ENCODE measurements at regions not wholly inside any gene's neighbourhood (a gene's known extent, or its start where the extent isn't known, plus 50 kb on each side); places are given as distances from the start of the nearest gene placed in this dataset.

DNA sequence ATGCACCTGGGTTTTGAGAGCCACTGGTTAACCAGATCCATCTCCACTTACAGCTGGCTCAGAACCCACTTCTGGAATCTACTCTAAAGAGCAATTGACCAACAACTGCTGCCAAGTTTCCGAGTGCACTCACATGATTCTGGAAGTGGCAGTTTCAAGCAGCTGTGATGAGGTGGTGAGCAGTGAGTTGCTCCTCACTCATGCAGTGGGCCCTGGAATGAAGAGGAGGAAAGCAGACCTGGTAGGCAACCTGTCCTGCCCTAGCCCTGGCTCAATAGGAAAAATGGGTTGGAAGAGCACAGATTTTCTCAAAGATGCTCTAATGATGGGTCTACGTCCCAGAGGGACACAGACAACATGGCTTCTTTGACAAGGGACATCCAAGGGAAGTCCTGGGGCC, 70.7 kb upstream of the NPY start:
- Histone ChIP-seq H3K27me3 (replicated peaks; ENCODE audit: insufficient read depth) (no peaks in the 10 kb centered on the region), H3K36me3 (ENCODE audit: low read depth) (no peaks in the 10 kb centered on the region), H4K20me1 (ENCODE audit: insufficient read depth) (no peaks in the 10 kb centered on the region), H2AFZ (no peak overlapping the region), H3K79me2 (ENCODE audit: insufficient read depth) (no peaks in the 10 kb centered on the region), H3K27ac (no peak overlapping the region), H3K9me3 (ENCODE audit: low read depth) (no peaks in the 10 kb centered on the region), H3K4me2 (ENCODE audit: unreplicated experiment) (no peak overlapping the region), H3K9me2 (ENCODE audit: insufficient read depth) (no peaks in the 10 kb centered on the region), H3F3A (ENCODE audit: insufficient read depth) (no peaks in the 10 kb centered on the region), H3K4me1 (ENCODE audit: insufficient read depth) (no peaks in the 10 kb centered on the region), H3K9ac (no peak overlapping the region), H3K4me3 (no peak overlapping the region)
- 20 to 28% methylated on average over 2 of the region's 2 CpGs for WGBS, 2 experiments (ENCODE audit: low coverage in 1 of 2, low lambda C conversion rate in 2 of 2, missing lambda C conversion rate in 2 of 2)
- TF ChIP-seq EZH2phosphoT487 (IDR thresholded peaks at IDR 0.05; ENCODE audit: insufficient read depth, low read depth): no peak
- TF ChIP-seq EZH2 (IDR thresholded peaks at IDR 0.05; ENCODE audit: insufficient read depth, poor library complexity, severe bottlenecking): no peak
- in situ Hi-C loops (cut with MboI): no loop called here
- DNase-seq: no peak

DNA sequence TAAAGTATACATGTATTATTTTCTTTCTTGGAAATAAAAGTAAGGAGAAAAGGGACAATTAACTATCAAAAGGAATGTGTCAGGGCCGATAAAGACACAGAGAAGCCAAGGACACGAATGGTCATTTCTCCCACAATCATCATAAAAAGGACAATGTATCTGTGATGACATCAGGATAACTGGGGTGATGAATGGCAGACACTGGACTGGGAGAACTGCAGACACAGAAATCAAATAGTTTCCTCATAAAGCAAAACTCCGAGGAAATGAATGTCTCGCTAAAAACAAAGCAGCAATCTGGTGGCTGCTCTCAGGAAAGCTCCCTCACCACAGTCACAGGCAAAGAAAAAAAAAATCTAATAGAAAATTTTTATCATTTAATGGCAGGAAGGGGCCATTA, 69.3 kb upstream of the NPY start:
- no peaks in the 10 kb centered on the region for H3K9me3 ChIP-seq (ENCODE audit: low read depth)
- H3F3A ChIP-seq (ENCODE audit: insufficient read depth): no peaks in the 10 kb centered on the region
- H3K9me2 ChIP-seq (ENCODE audit: insufficient read depth): no peaks in the 10 kb centered on the region
- no peaks in the 10 kb centered on the region for H3K79me2 ChIP-seq (ENCODE audit: insufficient read depth)
- no peak overlapping the region for H3K4me3 ChIP-seq
- no peak overlapping the region for H2AFZ ChIP-seq
- no peaks in the 10 kb centered on the region for H3K4me1 ChIP-seq (ENCODE audit: insufficient read depth)
- no peaks in the 10 kb centered on the region for H3K27me3 ChIP-seq (replicated peaks; ENCODE audit: insufficient read depth)
- in situ Hi-C loops (cut with MboI): no loop called here
- 8 to 21% methylated on average over 4 of the region's 4 CpGs for WGBS, 2 experiments (ENCODE audit: low coverage in 1 of 2, low lambda C conversion rate in 2 of 2, missing lambda C conversion rate in 2 of 2)
- H3K4me2 ChIP-seq (ENCODE audit: unreplicated experiment): no peak overlapping the region
- no peaks in the 10 kb centered on the region for H4K20me1 ChIP-seq (ENCODE audit: insufficient read depth)
- DNase-seq: no peak
- TF ChIP-seq EZH2 (IDR thresholded peaks at IDR 0.05; ENCODE audit: insufficient read depth, poor library complexity, severe bottlenecking): no peak
- no peak for TF ChIP-seq EZH2phosphoT487 (IDR thresholded peaks at IDR 0.05; ENCODE audit: insufficient read depth, low read depth)
- no peaks in the 10 kb centered on the region for H3K36me3 ChIP-seq (ENCODE audit: low read depth)
- no peak overlapping the region for H3K9ac ChIP-seq
- H3K27ac ChIP-seq: no peak overlapping the region

DNA sequence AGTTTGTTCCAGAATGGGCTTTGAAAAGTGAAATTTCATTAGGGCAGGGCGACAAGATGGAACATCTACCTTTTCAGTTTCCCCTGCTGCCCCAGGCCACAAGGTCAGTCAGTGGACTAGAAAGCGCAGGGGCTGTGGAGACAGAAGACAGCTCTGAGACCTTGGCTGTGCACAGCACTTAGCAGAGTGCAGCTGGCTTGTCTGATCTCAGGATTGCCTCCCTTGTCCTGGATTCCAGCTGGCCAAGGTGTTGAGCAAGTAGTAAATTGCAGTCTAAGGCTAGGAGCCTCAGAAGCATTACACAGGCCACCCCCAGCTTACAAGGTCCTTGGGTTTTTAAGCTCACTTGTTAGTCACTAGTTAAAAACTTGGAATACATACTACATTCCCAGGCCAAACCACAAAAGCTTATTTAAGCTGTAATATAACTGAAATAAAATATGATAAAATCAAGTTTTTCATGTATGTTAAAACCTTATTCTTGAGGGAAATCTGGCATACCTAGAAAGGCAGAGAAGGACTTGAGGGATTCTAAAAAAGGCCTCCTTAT, 67.3 kb upstream of the NPY start:
- Histone ChIP-seq H3K79me2 (ENCODE audit: insufficient read depth) (no peaks in the 10 kb centered on the region), H3K9me3 (ENCODE audit: low read depth) (no peaks in the 10 kb centered on the region), H2AFZ (no peak overlapping the region), H3K9me2 (ENCODE audit: insufficient read depth) (no peaks in the 10 kb centered on the region), H3K27ac (no peak overlapping the region), H3K4me2 (ENCODE audit: unreplicated experiment) (no peak overlapping the region), H4K20me1 (ENCODE audit: insufficient read depth) (no peaks in the 10 kb centered on the region), H3F3A (ENCODE audit: insufficient read depth) (no peaks in the 10 kb centered on the region), H3K4me3 (no peak overlapping the region), H3K9ac (no peak overlapping the region), H3K27me3 (replicated peaks; ENCODE audit: insufficient read depth) (no peaks in the 10 kb centered on the region), H3K36me3 (ENCODE audit: low read depth) (no peaks in the 10 kb centered on the region), H3K4me1 (ENCODE audit: insufficient read depth) (no peaks in the 10 kb centered on the region)
- TF ChIP-seq EZH2 (IDR thresholded peaks at IDR 0.05; ENCODE audit: insufficient read depth, poor library complexity, severe bottlenecking) (no peak), EZH2phosphoT487 (IDR thresholded peaks at IDR 0.05; ENCODE audit: insufficient read depth, low read depth) (no peak)
- WGBS, 2 experiments (ENCODE audit: low coverage in 1 of 2, low lambda C conversion rate in 2 of 2, missing lambda C conversion rate in 2 of 2): 80 to 86% methylated on average over 2 of the region's 2 CpGs
- DNase-seq: peak; percentile 45
- in situ Hi-C loops (cut with MboI): no loop called here

DNA sequence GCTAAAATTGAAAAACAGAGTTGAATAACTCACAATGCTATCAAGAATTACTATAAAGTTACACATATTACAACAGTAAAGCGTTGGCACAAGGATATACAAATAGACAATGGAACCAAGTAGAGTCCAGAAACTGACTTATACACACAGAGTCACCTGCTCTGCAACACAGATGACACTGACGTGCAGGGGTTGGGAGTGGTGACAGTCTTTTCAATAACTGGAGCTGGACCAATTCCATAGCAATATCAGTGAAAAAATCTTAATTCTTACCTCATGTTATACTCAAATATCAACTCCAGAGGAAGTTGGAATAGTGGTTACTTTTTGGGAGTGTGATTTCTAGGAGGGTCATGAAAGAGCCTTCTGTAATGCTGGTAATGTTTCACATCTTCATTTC, 62.5 kb upstream of the NPY start:
- no peak overlapping the region for H3K27ac ChIP-seq
- WGBS, 2 experiments (ENCODE audit: low coverage in 1 of 2, low lambda C conversion rate in 2 of 2, missing lambda C conversion rate in 2 of 2): 20% methylated on average over 2 of the region's 2 CpGs
- in situ Hi-C loops (cut with MboI): no loop called here

DNA sequence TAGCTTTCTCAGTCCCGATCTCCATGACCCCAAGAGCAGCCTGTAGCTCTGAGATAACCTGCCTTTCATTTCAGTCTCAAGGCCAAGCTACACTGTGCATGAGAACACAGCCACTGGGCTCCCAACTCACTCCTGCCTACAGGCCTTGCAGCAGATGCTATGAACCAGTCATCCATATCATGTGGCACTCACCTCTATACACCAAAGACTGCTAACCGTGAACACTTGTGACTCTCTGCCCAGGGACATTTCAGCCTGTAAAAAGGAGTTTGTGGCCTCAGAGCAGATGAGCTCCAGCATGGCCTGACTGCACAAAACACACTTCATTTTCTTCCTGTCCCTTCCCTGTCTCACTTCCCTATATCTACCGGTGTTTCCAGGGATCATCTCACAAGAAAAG, 56.9 kb upstream of the NPY start:
- in situ Hi-C loops (cut with MboI): no loop called here

More for the DNA sequence above, 62.5 kb upstream of the NPY start:
- DNase-seq: no peak
- Histone ChIP-seq H3K4me3 (no peak overlapping the region), H3K9me2 (ENCODE audit: insufficient read depth) (no peaks in the 10 kb centered on the region), H3K9ac (no peak overlapping the region), H3K36me3 (ENCODE audit: low read depth) (no peaks in the 10 kb centered on the region), H3K79me2 (ENCODE audit: insufficient read depth) (no peaks in the 10 kb centered on the region), H4K20me1 (ENCODE audit: insufficient read depth) (no peaks in the 10 kb centered on the region), H3K4me2 (ENCODE audit: unreplicated experiment) (no peak overlapping the region), H3K27me3 (replicated peaks; ENCODE audit: insufficient read depth) (no peaks in the 10 kb centered on the region), H3K4me1 (ENCODE audit: insufficient read depth) (no peaks in the 10 kb centered on the region), H2AFZ (no peak overlapping the region), H3F3A (ENCODE audit: insufficient read depth) (no peaks in the 10 kb centered on the region), H3K9me3 (ENCODE audit: low read depth) (no peaks in the 10 kb centered on the region)
- no peak for TF ChIP-seq EZH2 (IDR thresholded peaks at IDR 0.05; ENCODE audit: insufficient read depth, poor library complexity, severe bottlenecking)
- TF ChIP-seq EZH2phosphoT487 (IDR thresholded peaks at IDR 0.05; ENCODE audit: insufficient read depth, low read depth): no peak

More for the DNA sequence above, 56.9 kb upstream of the NPY start:
- no peak for DNase-seq
- no peak overlapping the region for H2AFZ ChIP-seq
- H3K4me2 ChIP-seq (ENCODE audit: unreplicated experiment): no peak overlapping the region
- WGBS, 2 experiments (ENCODE audit: low coverage in 1 of 2, low lambda C conversion rate in 2 of 2, missing lambda C conversion rate in 2 of 2): 25 to 26% methylated on average over 3 of the region's 3 CpGs
- no peaks in the 10 kb centered on the region for H3K36me3 ChIP-seq (ENCODE audit: low read depth)
- H3K79me2 ChIP-seq (ENCODE audit: insufficient read depth): no peaks in the 10 kb centered on the region
- TF ChIP-seq EZH2 (IDR thresholded peaks at IDR 0.05; ENCODE audit: insufficient read depth, poor library complexity, severe bottlenecking) (no peak), EZH2phosphoT487 (IDR thresholded peaks at IDR 0.05; ENCODE audit: insufficient read depth, low read depth) (no peak)
- no peak overlapping the region for H3K9ac ChIP-seq
- H3K27ac ChIP-seq: no peak overlapping the region
- H3K9me3 ChIP-seq (ENCODE audit: low read depth): no peaks in the 10 kb centered on the region
- no peak overlapping the region for H3K4me3 ChIP-seq
- no peaks in the 10 kb centered on the region for H4K20me1 ChIP-seq (ENCODE audit: insufficient read depth)
- no peaks in the 10 kb centered on the region for H3K27me3 ChIP-seq (replicated peaks; ENCODE audit: insufficient read depth)
- no peaks in the 10 kb centered on the region for H3K9me2 ChIP-seq (ENCODE audit: insufficient read depth)
- H3F3A ChIP-seq (ENCODE audit: insufficient read depth): no peaks in the 10 kb centered on the region
- H3K4me1 ChIP-seq (ENCODE audit: insufficient read depth): no peaks in the 10 kb centered on the region
